CD4-positive, alpha-beta T cell (primary cell): ENCODE measurements at regions not wholly inside any gene's neighbourhood (a gene's known extent, or its start where the extent isn't known, plus 50 kb on each side); places are given as distances from the start of the nearest gene placed in this dataset.

Source experiments
- ATAC-seq: fragments of 200-7000 bp; cut with Tn5 transposase; one replicate; pipeline ENCODE4 v1.10.0; 2022; ENCODE audit warnings: mild to moderate bottlenecking; ENCODE audit not compliant: poor library complexity
- CTCF ChIA-PET: fragments of 350-600 bp; sonication (Branson Sonifier 250); formaldehyde crosslinking; loops from one replicate; lab custom pipeline; 2021; ENCODE audit warnings: antibody characterized with exemption, inconsistent platforms; lab: Charles Lee
- POLR2A ChIA-PET: fragments of 350-600 bp; sonication (Branson Sonifier 250); formaldehyde crosslinking; loops from one replicate; lab custom pipeline; 2021; ENCODE audit warnings: antibody characterized with exemption, inconsistent platforms; lab: Charles Lee
- DNase-seq, 14 experiments: peaks; one replicate each; pipeline ENCODE4 v3.0.0-alpha.2; 2013 to 2020; ENCODE audit warnings: mixed read lengths in 2 of 14
- H3K27ac ChIP-seq, 2 donors: one replicate each; pipeline versions ENCODE4 v1.5.1 to v1.7.0; 2013; ENCODE audit warnings: low read length in 2 of 2, low read depth in 1 of 2, mild to moderate bottlenecking in 1 of 2
- H3K27me3 ChIP-seq, 2 experiments: 1 replicate in 1 of 2; 2 replicates in 1 of 2; pipeline versions ENCODE4 v1.6.1 to v1.7.0; 2013; ENCODE audit warnings: low read length in 2 of 2, control low read depth in 1 of 2, mild to moderate bottlenecking in 1 of 2, moderate library complexity in 1 of 2; ENCODE audit not compliant: insufficient read depth in 2 of 2, control insufficient read depth in 1 of 2
- H3K36me3 ChIP-seq: one replicate; pipeline ENCODE4 v1.6.1; 2013; ENCODE audit warnings: low read length, control low read depth; ENCODE audit not compliant: insufficient read depth
- H3K4me1 ChIP-seq: one replicate; pipeline ENCODE4 v1.6.1; 2013; ENCODE audit warnings: low read length, control low read depth; ENCODE audit not compliant: insufficient read depth
- H3K4me3 ChIP-seq: one replicate; pipeline ENCODE4 v1.5.1; 2013; ENCODE audit warnings: mild to moderate bottlenecking, low read length, moderate library complexity
- H3K9me3 ChIP-seq, 2 experiments: 1 replicate in 1 of 2; 2 replicates in 1 of 2; pipeline versions ENCODE4 v1.6.1 to v1.7.0; 2013; ENCODE audit warnings: low read length in 2 of 2, mild to moderate bottlenecking in 2 of 2, control low read depth in 1 of 2, moderate library complexity in 1 of 2; ENCODE audit not compliant: control insufficient read depth in 1 of 2, insufficient read depth in 1 of 2
- H3K27ac Mint-ChIP-seq: one replicate; pipeline ENCODE4 v1.8.0; 2020; ENCODE audit warnings: mixed read lengths
- H3K27me3 Mint-ChIP-seq: one replicate; pipeline ENCODE4 v1.8.0; 2021; ENCODE audit warnings: mixed read lengths
- H3K36me3 Mint-ChIP-seq: one replicate; pipeline ENCODE4 v1.8.0; 2021; ENCODE audit warnings: low read depth, mixed read lengths
- H3K4me1 Mint-ChIP-seq: one replicate; pipeline ENCODE4 v1.8.0; 2021; ENCODE audit warnings: low read depth, mixed read lengths
- H3K4me3 Mint-ChIP-seq: one replicate; pipeline ENCODE4 v1.8.0; 2020; ENCODE audit warnings: mild to moderate bottlenecking, mixed read lengths
- H3K9me3 Mint-ChIP-seq: one replicate; pipeline ENCODE4 v1.8.0; 2020; ENCODE audit warnings: mixed read lengths
- CTCF ChIP-seq: fragments of 200-600 bp; IDR thresholded peaks from one replicate; pipeline ENCODE4 v1.8.0; 2022; ENCODE audit warnings: antibody characterized with exemption, mild to moderate bottlenecking
- intact Hi-C, 2 experiments: fragments of 100-400 bp; cut with DNase I in 1 of 2; cut with micrococcal nuclease in 1 of 2; formaldehyde crosslinking; loops; one replicate each; pipeline versions ENCODE4 v1.15.1 to v1.9.0; 2023 to 2025; cut with DNase I, micrococcal nuclease

- H3K4me1 ChIP-seq = no peaks in the 10 kb centered on the region
- no peak for TF ChIP-seq CTCF
- H3K9me3 ChIP-seq = no peaks in the 10 kb centered on the region
- H3K27me3 Mint-ChIP-seq = peaks cover 60% of the 10 kb centered on the region
- intact Hi-C loops = no loop called here
- ChIA-PET CTCF (no interaction called here), POLR2A (no interaction called here)
- H3K4me3 Mint-ChIP-seq = no peak overlapping the region
- H3K9me3 Mint-ChIP-seq = no peaks in the 10 kb centered on the region
- no peak overlapping the region for H3K27ac Mint-ChIP-seq
- H3K27me3 ChIP-seq = peaks cover 4 to 17% of the 10 kb centered on the region in 2 experiments
- H3K4me3 ChIP-seq = no peak overlapping the region
- no peaks in the 10 kb centered on the region for H3K36me3 Mint-ChIP-seq
- no peak overlapping the region for H3K27ac ChIP-seq
- ATAC-seq (no peak), DNase-seq (no peak)
- no peaks in the 10 kb centered on the region for H3K4me1 Mint-ChIP-seq
- no peaks in the 10 kb centered on the region for H3K36me3 ChIP-seq
Measured at GRCh38 chr2:176415937-176416499, 146.8 kb downstream of the MTX2 start.

GRCh38 chr2:176418768-176419167, 149.5 kb downstream of the MTX2 start:
- no peak for ATAC-seq
- no peak overlapping the region for H3K4me3 ChIP-seq
- H3K9me3 Mint-ChIP-seq = no peaks in the 10 kb centered on the region
- H3K4me1 ChIP-seq = no peaks in the 10 kb centered on the region
- DNase-seq = no peak
- H3K36me3 ChIP-seq = no peaks in the 10 kb centered on the region
- no peaks in the 10 kb centered on the region for H3K9me3 ChIP-seq
- intact Hi-C loops = no loop called here
- H3K27ac ChIP-seq = no peak overlapping the region
- no peaks in the 10 kb centered on the region for H3K4me1 Mint-ChIP-seq
- ChIA-PET POLR2A (no interaction called here), CTCF (no interaction called here)
- no peaks in the 10 kb centered on the region for H3K36me3 Mint-ChIP-seq
- peaks cover under 1 to 9% of the 10 kb centered on the region in 2 experiments for H3K27me3 ChIP-seq
- no peak for TF ChIP-seq CTCF
- no peak overlapping the region for H3K4me3 Mint-ChIP-seq
- H3K27ac Mint-ChIP-seq = no peak overlapping the region
- H3K27me3 Mint-ChIP-seq = peaks cover 55% of the 10 kb centered on the region

- Histone ChIP-seq H3K9me3 (no peaks in the 10 kb centered on the region), H3K4me3 (no peak overlapping the region), H3K27ac (no peak overlapping the region), H3K27me3 (peaks cover 0 to 9% of the 10 kb centered on the region in 2 experiments), H3K4me1 (no peaks in the 10 kb centered on the region), H3K36me3 (no peaks in the 10 kb centered on the region)
- Mint-ChIP-seq H3K4me3 (no peak overlapping the region), H3K27ac (no peak overlapping the region), H3K27me3 (peaks cover 57% of the 10 kb centered on the region), H3K4me1 (no peaks in the 10 kb centered on the region), H3K36me3 (no peaks in the 10 kb centered on the region), H3K9me3 (no peaks in the 10 kb centered on the region)
- DNase-seq (no peak), ATAC-seq (no peak)
- intact Hi-C loops = no loop called here
- CTCF ChIA-PET = no interaction called here
- POLR2A ChIA-PET = no interaction called here
- no peak for TF ChIP-seq CTCF
Measured at GRCh38 chr2:176419591-176420071, 150.4 kb downstream of the MTX2 start.
